H4 (cell line): ENCODE measurements at regions not wholly inside any gene's neighbourhood (a gene's known extent, or its start where the extent isn't known, plus 50 kb on each side); places are given as distances from the start of the nearest gene placed in this dataset.
"Not testable (repeated sequence)": the region's sequence is repeated elsewhere in the genome, so short reads cannot be mapped to it uniquely, and the experiment has no call there.

Experiments
- DNase-seq: peaks from one replicate; pipeline ENCODE4 v3.0.0-alpha.2; 2015; ENCODE audit warnings: low spot score

DNA sequence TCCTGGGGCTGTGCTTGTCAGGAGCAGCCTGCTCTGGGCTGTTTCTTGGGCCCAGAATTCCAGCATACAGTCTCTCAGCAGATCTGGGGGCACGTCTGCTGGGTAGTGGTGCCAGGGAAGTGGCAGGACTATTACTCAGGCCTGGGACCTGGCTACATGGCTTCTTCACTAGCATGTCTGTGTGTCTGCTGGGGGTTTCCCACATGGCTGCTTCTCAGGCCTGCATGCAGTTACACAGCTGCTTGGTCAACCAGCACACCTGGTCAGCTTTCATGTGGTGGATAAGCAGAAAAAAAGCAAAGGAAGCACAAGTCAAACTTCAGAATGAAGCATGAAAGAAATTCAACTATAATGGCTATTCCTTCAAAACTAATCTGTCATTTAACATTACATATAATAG lies 316.2 kb upstream of the NOX3 start:
- DNase-seq = no peak

DNA sequence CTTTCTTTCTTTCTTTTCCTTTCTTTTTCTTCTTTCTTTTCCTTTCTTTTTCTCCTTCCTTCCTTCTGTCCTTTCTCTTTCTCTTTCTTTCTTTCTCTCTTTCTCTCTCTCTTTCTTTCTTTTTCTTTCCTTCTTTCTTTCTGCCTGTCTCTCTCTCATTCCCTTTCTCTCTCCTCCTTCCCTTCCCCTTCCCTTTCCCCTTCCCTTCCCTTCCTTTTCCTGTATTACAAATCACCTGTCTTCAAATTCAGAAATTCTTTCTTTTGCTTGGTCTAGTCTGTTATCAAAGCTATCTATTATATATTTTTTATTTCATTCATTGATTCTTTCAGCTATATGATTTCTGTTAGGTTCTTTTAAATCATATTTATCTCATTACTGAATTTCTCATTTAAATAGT lies 315.2 kb upstream of the NOX3 start:
- DNase-seq = no peak

DNA sequence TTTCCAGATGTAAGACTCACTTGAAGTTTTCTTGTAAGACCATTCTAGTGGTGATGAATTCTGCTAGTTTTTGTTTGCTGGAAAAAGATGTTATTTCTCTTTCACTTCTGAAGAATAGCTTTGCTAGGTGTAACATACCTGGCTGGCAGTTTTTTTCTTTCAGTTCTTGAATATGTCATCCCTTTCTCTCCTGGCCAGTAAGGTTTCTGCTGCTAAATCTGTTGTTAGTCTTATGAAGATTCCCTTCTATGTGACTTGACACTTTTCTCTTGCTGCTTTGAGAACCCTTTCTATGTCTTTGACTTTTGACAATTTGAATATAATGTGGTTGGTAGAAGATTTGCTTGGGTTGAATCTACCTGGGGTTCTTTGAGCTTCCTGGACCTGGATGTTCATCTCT lies 314.7 kb upstream of the NOX3 start:
- no peak for DNase-seq

DNA sequence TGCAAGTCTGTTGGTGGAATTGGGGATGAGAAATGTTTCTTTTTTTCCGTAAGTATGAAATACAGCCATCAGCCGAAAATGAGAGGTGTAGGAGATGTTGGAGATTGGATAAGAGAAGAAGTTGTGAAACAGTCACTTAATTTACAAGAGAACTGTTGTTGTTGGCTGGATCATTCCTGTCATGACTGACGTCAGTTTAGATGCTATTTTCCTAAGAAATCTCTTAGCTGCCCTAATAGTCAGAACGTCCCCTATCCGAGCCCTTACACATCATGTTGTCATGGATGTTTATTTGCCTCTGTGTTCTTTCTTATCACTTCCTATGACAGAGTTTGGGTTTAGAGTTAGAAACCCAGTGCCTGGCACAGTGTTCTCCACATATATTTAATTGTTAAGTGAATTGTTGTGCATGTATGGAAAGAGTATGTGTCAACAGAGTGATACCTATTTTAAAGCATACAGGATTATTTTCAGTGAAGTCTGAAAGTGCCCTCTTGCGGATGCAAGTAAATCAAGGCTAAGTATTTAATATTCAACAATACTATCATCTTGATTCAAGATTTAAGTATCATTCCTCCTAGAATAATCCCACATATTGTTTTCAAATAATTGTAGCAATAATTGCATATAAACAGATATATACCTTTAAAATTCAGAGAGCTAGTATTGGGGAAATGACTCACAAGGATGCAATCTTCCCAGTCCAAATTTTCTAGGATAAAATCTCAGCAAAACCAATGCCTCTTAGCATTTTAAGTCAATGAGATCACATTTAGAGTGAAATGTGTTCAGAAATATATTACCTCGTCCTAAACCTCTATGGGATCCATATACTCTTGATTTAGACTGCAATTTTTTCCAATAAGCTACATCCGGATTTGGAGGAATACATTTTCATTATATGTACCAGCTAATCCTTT lies 309.9 kb upstream of the NOX3 start:
- DNase-seq = no peak

DNA sequence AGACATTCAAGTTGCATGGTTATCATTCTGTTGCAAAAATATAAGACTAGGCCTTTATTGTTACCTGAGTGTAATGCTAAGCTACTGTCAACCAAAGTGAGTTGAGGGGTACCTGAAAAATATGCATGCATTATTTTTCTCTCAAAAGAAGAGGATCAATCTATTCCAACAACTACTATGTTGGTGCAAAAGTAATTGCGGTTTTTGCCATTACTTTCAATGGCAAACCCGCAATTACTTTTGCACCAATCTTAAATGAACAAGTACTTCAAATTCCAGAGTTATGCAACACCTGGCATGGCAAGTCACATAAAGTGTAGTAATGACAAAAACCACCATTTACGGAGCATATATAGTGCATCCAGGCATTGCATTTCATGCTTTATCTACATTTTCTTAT lies 307.0 kb upstream of the NOX3 start:
- DNase-seq = no peak

DNA sequence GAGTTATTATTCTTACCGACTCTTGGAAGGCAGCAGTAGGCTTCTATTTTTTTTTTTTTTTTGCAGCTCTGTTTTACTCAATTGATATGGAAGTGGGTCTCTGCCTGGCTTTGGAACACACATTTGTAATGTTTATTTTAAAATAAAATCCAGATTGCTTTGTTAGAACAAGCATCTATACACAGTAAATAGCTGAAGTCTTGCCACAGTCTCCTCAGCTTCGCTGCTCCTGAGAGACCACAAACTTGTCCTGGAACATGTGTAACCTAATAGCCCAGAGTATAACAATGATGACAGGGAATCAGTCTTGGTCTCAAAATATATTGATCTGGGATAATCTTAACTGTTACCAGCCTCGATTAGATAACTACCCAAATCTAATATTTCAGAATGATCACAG lies 299.8 kb upstream of the NOX3 start:
- no peak for DNase-seq

DNA sequence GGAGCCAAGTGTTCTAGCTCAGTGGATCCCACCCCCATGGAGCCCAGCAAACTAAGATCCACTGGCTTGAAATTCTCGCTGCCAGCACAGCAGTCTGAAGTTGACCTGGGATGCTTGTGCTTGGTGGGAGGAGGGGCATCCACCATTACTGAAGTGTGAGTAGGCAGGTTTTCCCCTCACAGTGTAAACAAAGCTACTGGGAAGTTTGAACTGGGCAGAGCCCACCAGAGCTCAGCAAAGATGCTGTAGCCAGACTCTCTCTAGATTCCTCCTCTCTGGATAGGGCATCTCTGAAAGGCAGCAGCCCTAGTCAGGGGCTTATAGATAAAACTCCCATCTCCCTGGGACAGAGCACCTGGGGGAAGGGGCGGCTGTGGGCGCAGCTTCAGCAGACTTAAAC lies 293.1 kb upstream of the NOX3 start:
- not testable (repeated sequence) for DNase-seq

DNA sequence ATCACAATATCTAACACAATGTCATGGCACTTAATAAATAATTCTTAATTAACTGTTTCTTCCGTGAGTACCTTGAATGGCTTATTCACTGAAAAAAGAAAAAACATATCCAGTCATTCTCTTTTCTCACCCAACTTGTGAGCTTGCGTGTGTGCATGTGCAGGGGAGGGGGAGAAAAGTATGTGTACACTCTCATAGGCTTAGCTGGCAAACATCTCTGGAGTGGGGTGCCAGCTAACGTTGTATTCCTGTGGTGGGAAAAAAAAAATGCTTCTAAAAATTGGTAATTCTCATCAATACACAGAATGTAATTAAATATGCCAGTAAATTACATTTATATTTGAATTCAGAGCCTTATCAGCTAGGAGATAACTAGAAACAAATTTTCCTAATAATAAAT lies 291.9 kb upstream of the NOX3 start:
- no peak for DNase-seq

DNA sequence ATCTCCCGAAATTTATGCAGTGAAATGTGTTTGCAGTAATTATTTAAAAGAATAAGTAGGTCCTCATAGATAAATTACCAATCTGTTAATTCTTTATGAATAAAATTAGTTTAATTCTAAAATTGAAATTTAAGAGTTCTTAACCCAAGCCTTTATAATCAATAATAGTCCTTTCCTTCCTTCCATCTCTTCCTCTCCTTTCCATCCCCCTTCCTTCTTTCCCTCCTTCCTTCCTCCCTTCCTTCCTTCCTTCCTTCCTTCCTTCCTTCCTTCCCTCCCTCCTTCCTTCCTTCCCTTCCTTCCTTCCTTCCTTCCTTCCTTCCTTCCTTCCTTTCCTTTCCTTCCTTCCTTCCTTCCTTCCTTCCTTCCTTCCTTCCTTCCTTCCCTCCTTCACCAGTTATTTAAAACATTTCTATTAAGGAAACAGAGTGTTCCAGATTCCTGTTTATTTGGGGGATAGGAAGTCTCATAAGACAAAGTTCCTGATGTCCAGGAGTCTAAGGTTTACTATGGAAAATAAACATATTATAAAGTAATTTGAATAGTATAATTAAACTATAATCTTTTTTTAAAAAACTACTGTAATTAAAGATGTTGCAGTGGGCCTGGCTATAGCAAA lies 285.3 kb upstream of the NOX3 start:
- no peak for DNase-seq

DNA sequence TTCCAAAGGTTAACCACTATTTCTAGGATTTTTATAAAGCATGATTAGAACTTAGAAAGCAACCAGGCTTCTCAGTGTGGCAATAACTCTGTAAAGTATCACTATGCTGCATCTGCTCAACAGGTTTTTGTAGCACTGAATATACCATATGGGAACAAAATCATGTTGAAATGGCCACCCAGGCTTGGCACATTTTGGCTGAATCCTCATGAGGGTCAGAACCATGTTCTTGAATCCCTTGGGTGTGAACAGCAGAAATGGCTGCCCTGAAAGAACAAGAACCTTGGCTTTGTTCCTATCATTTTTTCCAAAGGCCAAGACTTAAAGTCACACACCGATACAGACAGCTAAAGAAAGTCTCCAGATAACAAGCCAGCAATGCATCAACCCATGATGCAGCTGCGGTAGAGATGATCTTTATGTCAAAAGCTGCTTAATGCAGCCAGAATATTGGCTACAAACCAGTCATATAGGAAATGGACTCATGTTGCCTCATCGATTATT lies 283.0 kb upstream of the NOX3 start:
- no peak for DNase-seq

DNA sequence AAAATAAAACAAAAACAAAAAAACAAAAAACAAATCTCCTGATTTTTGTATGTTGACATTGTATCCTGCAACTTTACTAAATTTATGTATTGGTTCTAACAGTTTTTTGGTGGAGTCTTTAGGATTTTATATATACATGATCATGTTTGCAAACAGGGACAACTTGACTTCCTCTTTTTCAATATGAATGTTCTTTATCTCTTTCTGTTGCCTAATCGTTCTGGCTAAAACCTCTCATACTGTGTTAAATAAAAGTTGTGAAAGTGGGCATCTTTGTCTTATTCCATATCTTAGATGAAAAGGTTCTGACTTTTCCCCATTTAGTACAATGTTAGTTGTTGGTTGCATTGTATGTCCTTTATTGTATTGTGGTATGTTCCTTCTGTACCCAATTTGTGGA lies 261.7 kb upstream of the NOX3 start:
- no peak for DNase-seq

DNA sequence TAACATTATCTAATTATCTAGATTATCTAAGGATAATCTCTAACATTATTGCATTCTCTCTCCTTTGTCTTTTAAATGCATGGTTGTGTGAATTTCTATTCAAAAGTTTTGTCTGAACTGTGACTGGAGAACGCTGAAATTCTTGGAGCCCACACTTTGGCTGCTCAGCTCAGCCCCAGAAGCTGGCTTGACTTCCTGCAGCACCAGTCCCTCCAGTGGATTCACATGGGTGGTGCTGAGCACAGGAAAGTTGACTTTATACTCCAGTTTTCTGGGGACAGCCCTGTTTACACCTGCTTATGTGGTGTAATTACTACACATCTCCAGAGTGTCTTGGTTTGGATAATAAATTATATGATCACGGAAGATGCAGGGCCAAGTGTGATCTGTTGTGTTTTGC lies 255.1 kb upstream of the NOX3 start:
- no peak for DNase-seq

DNA sequence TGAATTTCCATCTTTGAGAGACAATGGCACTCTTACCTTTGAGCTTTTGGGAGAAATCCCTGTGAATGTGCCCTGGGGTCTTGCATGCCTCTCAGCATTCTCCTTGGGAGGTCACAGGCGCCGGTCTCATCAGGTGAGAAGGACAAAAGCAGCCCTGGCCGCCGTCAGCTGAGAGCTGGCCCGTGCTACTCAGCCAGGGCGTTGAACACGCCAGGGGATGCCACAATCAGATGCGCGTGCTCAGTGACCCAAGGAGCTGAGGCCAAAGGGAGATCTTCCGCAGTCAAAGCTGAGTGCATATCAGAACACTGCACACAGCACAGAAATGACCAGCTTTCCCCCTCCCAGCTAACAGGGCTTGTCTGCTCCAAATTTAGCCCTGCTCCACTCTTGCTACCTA lies 253.6 kb upstream of the NOX3 start:
- DNase-seq = no peak

DNA sequence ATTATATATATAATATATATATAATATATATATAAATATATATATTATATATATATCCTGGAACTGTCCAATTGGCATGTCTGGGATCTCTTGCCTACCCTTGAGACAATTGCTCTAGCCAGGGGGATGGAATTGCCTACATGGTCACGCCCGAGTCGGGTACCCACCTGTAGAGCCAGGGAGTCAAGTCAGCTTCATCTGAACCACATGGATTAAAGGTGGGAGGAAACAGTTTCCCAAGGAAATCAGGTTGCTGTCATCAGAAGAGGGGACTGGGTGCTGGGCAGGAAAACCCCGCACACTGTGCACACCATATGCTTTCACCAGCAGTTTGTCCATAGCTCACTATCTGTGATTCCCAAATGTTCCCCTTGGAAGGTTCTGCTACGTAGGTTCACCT lies 252.5 kb upstream of the NOX3 start:
- no peak for DNase-seq

DNA sequence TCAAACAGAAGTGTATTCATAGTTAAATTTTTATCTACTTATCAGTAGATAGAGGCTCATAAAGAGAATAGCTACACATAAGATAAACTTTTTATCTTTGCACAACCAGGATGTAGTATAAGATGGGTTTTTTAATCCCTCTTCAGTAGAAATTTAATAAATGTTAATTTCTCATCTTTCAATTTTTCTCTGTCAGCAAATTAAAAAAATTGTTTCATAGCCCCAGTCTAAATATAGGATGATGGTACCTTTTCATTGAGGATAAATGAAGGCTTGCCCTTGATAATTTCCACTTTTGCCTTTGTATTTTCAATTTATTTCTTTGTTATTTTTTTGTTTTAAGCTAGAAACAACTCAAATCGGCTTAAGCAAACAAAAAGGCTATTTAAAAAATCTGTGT lies 251.2 kb upstream of the NOX3 start:
- no peak for DNase-seq

DNA sequence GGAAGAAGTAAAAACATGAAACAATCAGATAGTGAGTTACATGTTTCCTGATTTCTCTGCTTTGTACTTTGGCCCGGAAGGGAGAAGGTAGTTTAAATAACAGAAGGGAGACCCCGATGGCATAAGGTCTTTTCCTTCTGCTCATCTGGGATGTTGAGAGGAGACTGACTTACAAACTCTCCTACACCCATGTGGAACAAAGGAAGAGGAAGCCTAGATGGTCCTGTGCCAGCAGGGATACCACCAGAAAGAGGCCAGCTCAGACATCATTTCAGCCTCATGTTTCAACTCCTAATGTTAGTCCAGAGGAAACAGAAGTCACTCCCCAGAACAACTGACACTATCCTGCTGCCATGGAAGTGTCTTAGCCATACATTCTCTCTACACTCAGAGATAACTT lies 250.7 kb upstream of the NOX3 start:
- DNase-seq = no peak

DNA sequence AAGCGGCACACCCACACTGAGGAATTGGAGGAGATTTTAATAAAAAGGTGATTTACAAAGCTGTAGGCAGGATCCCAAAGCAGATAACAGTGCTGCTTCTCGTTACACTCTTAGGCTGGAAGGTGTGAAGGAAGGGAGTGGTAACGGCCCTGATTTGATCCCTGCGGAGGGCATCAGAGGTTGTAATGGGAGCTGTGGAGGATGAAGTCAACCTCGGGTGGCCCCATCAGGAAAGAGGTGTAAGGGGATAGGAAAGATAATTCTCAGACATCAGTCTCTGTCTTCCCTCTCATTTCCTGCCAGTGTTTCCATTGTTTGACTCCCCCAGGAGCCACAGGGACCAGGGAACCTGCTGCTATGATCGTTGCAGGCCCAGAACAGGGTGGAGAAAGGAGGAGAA lies 245.7 kb upstream of the NOX3 start:
- no peak for DNase-seq

DNA sequence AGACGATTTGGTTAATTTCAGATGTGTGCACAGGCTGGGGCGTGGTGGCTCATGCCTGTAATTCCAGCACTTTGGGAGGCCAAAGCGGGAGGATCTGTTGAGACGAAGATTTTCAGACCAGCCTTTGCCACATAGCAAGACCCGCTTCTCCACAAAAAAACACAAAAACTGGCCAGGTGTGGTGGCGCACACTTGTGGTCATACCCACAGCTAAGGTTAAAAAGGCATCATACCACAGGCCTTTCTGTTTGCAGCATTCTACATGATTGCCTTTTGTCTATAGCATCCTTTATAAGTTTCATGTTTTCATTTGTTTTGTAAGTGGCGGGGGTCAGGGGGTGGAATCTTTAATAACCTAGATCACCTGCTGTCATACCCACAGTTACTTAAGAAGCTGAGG lies 239.9 kb upstream of the NOX3 start:
- no peak for DNase-seq

DNA sequence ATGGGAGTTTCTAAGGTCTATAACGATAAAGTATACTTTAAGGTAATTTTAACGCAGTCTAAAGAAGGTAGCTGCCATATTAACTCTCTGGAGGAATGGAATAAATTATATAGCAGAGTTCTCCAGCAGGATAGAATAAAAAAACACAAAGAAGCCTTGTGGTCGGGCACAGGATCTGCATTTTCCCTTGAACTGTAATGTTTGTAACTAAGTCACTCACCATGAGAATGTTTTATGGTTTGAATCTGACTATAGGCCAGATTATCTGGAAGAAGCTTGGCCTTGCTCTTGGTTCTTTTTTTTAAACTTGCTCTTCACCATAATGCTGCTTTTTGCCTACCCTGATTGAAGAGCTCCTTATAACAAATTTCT lies 238.8 kb upstream of the NOX3 start:
- DNase-seq = no peak

DNA sequence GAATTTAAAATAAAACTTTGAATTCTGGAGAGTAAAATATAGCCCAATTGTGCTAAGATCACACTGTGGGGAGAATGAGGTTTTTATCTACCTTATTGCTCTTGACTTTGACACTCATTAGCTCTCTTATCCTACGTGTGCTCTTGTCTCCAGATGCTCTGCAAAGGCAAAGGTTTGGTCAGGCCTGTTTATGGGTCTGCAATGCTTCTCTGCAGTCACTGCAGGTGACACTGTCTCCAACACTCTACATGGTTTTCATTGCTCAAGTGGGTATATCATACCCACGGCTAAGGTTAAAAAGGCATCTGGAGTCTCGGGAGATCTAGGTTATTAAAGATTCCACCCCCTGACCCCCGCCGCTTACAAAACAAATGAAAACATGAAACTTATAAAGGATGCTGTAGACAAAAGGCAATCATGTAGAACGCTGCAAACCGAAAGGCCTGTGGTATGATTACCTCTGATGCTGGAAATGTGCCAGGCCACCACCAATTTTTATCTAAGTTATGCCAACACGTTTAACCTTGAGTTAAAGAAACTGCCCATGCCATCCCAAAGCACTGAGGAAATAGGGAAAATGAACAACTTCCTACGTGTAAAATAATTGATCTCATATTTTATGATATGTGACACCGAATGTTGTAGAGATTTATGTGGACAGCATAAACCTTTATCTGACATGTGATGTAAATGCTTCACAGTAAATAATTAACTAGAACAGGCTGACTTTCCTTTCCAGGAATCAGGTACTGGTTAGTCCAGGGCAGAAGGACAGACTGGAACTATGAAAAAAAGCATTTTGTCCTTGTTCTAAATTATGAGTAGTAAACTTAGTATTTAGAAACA lies 238.2 kb upstream of the NOX3 start:
- no peak for DNase-seq

DNA sequence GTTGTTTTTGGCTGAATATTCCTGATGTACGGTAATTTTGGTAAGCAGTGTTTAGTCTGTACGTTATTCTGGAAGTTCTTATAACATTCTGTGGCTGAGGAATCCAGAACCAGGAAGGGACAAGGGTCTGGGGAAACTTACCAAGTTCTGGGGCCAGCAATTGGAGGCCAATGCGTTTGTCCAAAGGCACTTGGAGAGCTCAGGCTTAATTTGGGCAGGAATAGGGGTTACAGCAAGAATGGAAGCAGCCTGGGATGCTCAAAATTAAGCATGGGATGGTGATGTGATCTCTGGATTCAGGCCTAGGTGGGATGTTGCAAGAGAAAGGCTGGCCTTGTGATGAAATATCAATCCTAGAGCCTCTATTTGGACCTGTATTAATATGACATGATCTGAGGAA lies 235.2 kb upstream of the NOX3 start:
- DNase-seq = no peak

DNA sequence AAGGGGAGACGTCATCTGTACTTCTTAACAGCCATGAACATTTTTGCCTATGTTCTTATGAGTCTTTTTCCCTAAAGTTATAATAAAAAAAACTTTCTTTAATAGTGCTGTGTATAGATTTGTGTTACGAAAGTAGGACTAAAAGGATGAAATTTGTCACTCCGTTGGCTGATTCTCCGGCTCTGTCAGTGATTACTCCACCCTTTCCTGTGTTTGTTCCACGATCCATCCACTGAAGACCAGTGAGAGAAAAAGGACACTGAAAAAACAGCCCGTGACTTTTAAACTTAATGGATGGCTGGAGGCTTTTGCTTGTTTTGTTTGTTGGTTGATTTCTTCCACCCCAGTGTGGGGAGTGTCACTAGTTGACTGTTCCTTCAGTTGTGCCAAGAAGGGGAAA lies 232.0 kb upstream of the NOX3 start:
- DNase-seq = no peak
